Adrenal gland (tissue), 5 donors: ENCODE measurements at regions not wholly inside any gene's neighbourhood (a gene's known extent, or its start where the extent isn't known, plus 50 kb on each side); places are given as distances from the start of the nearest gene placed in this dataset.

ENCODE experiments used
- CTCF ChIP-seq, 6 experiments: fragments of 450-650 bp in 4 of 6; fragments of 200-600 bp in 2 of 6; sonication (generic) in 1 of 6; IDR thresholded peaks; 1 replicate in 5 of 6; 2 replicates in 1 of 6; pipeline versions ENCODE4 v1.5.1 to v1.8.0; 2016 to 2021; ENCODE audit warnings: antibody characterized with exemption in 6 of 6, mild to moderate bottlenecking in 2 of 6, moderate library complexity in 1 of 6
- POLR2A ChIP-seq, 2 donors: fragments of 450-650 bp; IDR thresholded peaks; one replicate each; pipeline ENCODE4 v1.6.1; 2017; ENCODE audit warnings: antibody characterized with exemption in 2 of 2, mild to moderate bottlenecking in 2 of 2, moderate library complexity in 1 of 2
- donor health status: DM: no; HTN: no; CAD: no.

GRCh38 chr11:39589391-39589790, 1870.1 kb downstream of the LRRC4C start:
- no peak for TF ChIP-seq CTCF (IDR thresholded peaks at IDR 0.05)
- no peak for TF ChIP-seq POLR2A (IDR thresholded peaks at IDR 0.05)
